LoVo (cell line): ENCODE measurements at regions not wholly inside any gene's neighbourhood (a gene's known extent, or its start where the extent isn't known, plus 50 kb on each side); places are given as distances from the start of the nearest gene placed in this dataset.

ENCODE experiments used
- DNase-seq: peaks from one replicate; pipeline ENCODE4 v3.0.0-alpha.2; 2016; ENCODE audit warnings: low spot score

DNA sequence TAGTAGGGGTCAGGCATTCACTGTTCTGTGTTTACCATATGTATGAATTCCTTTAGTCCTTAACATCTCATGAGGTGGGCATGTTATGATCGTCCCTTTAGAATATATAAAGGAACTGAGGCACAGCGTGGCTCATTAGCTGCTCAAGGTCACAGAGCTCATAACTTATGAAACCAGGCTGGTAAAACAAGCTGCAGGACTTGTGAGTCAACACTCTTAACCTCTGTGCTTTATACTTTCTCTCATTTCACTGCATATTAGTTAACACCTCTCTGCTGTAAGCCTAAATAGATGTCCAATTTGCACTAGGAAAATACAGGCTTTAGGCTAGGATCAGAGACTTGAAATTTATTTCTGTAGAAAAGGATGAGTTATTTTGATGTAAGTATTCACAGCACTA, 180.3 kb upstream of the HDAC9 start:
- DNase-seq, result no peak

- DNase-seq, result no peak
Observed at GRCh38 chr7:18317941-18318340, 177.6 kb upstream of the HDAC9 start.

DNA sequence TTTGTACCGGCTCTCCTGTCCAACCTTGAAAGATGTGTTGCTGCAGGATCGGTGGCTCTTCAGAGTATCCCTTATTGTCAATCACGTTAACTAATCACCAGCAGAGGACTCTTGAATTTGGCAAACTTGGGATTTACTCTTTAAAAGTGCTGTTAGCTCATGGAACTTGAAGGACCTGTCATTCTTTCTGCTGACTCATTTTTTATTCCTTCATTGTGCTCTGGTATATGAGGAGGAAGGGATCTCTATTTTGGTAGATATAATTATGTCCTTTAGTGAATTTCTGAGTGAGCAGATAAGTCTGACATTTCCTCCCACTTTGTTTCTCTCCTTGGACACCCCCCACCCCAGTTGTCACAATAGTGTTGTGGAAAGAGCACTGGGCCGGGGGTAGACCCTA, 175.1 kb upstream of the HDAC9 start:
- DNase-seq, result no peak

GRCh38 chr7:18320971-18321567, 174.5 kb upstream of the HDAC9 start:
- peak; percentile 65 for DNase-seq

GRCh38 chr7:18330548-18330947, 165.0 kb upstream of the HDAC9 start:
- DNase-seq, result no peak

GRCh38 chr7:18336626-18337025, 158.9 kb upstream of the HDAC9 start:
- no peak for DNase-seq

- no peak for DNase-seq
Observed at GRCh38 chr7:18337048-18337809, 158.3 kb upstream of the HDAC9 start.

- no peak for DNase-seq
Observed at GRCh38 chr7:18338910-18339523, 156.5 kb upstream of the HDAC9 start.

DNA sequence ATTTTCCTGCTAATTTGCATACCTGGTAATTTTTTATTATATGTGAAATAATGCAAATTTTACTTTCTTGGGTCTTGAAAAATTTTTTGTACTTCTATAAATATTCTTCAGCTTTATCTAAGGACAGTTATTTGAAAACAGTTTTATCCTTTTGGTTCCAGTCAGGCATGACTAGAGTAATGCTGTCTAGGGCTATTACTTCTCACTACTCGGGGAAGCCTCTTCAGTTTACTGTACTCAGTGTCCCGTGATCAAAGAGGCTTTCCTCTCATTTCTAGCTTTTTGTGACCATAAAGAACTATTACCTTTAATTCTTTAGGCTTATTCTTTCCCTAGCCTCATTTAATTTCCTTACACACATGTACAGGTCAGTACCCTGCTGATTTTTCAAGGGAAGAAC, 153.8 kb upstream of the HDAC9 start:
- DNase-seq, result no peak

DNA sequence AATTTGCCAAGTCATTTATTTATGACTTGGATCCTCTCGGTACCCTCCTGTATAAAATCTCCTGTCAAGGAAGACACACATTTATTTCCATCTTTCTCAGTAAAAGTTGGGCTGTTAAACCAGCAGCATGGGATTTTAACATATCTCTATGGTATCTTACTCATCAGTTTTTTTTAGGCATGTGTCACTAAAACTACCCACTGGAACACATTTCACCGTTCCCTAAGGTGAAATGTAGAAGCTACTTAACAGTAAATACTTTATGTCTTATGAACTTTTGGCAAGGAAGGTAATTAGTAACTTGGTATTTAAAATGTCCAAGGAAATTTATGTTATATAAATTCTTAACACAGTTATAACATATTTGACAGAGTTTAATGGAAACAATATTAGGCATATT, 152.5 kb upstream of the HDAC9 start:
- DNase-seq, result no peak

DNA sequence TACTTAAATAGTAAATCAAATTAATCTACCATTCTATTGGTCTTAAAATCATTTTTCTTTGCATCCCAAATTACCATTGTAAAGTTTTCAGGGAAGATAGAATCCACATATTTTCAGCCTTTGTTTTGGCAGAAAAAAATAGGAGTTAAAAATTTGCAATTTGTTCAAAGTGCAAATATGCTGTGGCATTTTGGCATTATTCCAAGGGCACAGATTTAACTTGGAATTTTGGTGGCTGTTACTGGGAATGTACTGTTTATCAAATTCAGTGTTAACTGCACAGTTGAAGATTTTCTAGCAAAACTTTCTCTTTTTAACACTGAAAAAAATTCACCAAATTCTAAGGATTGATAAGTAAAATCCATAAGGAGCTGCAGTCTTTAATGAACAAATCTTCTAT, 151.0 kb upstream of the HDAC9 start:
- no peak for DNase-seq

DNA sequence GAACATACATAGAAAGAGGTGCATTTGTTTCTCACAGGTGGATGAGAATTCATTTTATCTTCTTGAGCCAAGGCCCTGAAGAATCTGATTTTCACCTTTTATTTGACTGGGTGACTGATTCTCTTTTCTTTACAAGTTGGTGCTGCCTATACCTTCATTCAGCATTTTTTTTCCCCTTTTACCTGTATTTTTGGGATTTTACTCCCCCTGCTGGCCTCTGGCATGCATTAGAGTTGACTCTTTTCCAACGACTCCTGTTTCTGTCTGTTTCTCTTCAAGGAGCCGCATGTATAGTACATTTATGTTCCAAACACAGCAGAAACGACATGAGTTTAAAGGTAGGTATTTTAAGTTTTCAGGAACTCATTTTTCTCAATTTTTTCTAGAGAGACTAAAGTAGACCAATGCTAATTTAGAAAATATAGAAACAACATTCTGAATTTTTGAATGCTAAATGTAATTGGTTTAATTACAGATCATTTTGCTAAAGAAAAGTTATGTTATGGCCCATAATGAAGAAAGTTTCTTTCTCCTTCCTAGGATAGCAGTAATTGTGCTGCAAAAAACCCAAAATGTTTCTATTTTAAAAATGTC, 149.8 kb upstream of the HDAC9 start:
- DNase-seq, result peak; percentile 76

DNA sequence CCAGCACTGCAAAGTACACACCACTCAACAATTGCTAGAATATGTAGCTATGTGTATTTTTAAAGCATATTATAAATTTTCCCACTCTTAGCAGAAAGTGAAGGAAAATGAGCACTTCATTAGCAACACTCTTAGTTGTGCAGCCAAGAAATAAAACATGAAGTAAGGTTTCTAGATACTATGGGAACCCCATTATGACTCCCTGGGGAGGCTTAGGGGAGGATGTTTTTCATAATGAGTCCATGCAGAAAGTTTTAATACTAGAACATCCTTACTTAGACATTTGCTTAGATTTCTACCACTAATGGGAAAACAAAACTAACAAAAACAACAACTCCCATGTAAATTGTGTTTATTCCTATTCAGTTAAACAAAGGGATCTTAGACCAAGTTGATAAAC, 148.4 kb upstream of the HDAC9 start:
- no peak for DNase-seq

- no peak for DNase-seq
Observed at GRCh38 chr7:18350678-18351077, 144.9 kb upstream of the HDAC9 start.

- DNase-seq, result peak; percentile 78
Observed at GRCh38 chr7:18352339-18353255, 143.0 kb upstream of the HDAC9 start.

DNA sequence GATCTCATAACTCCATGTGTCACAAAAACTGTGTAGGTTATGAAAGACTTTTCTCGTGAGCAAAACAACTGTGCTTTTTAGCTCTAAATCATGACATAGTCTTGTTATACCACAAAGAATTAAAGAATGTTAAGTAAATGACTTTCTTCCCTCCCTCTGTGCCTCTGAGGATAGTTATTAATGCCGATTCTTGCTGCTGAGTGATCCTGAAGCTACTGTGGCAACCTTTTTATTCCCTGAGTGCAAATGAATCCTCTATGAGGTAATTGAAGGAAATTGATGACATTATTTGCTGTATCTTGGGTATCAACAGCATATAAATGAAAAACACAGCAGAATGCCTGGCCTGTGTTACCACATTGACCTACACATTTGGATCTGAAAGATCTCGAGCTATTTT, 142.2 kb upstream of the HDAC9 start:
- DNase-seq, result no peak

DNA sequence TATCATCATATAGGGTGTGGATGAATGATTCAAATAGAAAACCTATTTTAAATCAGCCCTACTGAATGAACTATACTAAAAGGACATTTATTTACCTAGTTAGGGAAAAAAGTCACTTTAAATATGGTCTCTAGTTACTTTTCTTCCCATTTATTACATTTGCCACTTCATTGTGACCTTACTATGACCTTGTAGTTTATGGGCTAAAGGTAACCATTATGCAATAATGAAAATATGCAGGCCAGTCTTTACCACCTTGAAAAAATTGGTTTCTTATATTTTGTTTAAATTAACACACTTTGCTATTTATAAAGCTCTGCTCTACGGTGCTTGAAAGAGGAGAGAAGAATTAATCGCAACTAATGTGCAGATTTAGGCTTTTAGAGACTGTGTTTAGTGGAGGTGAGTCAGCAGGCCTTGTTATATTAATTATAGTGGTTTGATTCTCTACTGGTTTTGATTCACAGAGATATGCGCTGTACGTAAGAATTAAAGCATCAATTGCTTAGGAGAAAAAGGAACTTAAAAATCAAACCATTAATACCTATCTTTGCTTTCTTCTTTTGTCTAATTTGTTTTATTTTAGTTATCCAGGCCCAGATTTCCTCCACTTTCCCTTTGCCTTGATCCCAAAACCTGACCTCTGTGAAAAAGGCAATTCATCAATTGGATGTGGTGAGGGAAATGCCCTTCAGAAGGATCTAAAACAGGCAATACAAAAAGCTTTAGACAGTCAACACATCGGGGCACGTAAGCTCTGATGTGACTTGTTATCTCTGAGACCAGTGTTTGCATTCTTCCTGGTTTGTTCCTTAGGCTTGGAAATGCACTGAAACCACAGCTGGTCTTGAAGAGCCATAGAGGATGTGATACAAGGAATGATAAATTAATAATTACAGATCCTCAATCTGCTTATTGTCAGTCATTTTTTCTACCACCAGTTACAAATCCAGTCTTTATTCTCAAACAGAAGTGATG, 141.2 kb upstream of the HDAC9 start:
- no peak for DNase-seq

- peak; percentile 72 for DNase-seq
Observed at GRCh38 chr7:18356191-18356645, 139.3 kb upstream of the HDAC9 start.

DNA sequence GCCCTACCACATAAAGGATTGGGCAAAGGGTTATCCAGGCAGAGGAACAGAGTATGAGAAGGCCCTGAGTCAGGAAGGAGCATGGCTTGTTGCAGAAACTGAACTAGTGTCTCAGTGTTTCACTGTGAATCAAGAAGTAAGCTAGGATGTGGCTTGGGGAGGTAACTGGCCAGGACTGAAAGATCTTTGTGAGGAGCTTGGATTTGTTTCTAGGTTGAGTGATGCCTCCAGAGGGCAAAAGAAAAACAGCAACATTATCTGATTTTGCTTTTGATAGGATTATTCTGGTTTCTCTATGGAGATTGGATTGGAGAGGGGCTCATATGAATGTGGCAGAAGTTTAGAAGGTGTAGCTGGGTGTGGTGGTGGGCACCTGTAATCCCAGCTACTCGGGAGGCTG, 137.9 kb upstream of the HDAC9 start:
- DNase-seq, result no peak

DNA sequence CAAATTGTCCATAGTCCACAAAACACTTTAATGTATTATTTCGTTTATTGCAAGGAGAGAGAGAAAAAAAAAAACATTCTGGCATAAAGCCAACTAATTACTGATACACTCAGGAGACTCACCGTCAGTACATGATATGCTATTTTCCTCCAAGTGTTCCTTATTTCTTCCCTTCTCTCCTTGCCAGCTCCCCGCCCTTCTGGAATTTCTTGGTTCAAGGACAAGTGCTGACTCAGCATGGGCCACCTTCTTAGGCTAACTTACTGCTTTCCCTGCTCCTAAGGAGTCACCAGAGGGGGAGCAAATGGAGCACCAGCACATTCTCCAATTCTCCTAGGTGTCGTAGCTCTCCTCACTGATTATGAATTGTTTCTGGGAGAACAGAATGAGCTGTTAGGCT, 133.8 kb upstream of the HDAC9 start:
- DNase-seq, result peak; percentile 53
